ENCODE measurements at regions not wholly inside any gene's neighbourhood (a gene's known extent, or its start where the extent isn't known, plus 50 kb on each side); places are given as distances from the start of the nearest gene placed in this dataset.
"Not testable (repeated sequence)": the region's sequence is repeated elsewhere in the genome, so short reads cannot be mapped to it uniquely, and the experiment has no call there.

DNA sequence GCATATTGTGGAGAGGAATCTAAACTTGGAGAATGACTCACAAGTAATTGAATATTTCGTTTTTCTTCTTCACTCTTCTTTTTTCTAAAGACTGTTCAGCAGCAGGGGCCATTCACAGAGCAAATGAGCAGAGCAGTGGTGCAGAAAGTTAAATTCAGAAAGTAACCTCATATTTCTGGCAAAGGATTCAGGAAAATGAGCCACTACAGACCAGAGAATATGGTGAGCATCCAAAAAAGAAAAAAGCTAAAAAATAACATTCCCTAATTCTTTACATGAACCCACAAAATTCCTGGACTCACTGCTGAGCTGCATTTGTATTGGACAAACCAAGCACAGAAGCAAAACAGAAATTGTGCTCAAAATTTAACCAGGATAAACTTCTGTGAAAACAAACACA is 1486.8 kb upstream of the C9orf72 start:
- no peak for DNase-seq

DNA sequence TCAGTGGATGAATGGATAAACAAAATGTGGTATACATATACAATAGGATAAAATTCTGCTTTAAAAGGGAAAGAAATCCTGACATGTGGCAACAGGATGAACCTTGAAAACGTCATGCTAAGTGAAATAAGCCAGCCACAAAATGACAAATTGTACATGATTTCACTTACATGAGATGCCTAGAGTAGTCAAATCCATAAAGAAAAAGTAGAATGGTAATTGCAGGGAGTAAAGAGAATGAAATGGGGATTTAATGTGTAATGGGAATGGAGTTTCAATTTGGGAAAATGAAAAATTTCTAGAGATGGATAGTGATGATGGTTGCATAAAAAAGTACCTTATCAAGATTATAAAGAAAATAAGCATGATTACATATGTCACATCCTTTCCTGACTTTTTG is 1489.2 kb upstream of the C9orf72 start:
- no peak for DNase-seq

DNA sequence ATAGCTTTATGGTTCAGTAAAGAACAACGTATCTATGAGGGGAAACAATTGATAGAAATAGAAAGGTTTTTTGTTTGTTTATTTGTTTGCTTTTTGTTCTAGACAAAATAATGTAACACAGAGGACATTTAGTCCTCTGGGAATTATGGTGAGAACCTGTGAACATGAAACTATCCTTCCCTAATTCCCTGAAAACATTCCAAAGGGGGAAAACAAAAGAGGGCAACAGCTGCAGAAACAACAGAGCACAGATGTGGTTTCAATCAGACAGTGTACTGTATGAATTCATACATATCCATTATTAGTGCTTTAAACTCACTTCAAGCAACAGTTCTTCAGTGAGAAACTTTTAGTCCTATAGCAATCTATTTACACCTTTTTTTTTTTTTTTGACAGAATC is 1489.8 kb upstream of the C9orf72 start:
- DNase-seq, result no peak

DNA sequence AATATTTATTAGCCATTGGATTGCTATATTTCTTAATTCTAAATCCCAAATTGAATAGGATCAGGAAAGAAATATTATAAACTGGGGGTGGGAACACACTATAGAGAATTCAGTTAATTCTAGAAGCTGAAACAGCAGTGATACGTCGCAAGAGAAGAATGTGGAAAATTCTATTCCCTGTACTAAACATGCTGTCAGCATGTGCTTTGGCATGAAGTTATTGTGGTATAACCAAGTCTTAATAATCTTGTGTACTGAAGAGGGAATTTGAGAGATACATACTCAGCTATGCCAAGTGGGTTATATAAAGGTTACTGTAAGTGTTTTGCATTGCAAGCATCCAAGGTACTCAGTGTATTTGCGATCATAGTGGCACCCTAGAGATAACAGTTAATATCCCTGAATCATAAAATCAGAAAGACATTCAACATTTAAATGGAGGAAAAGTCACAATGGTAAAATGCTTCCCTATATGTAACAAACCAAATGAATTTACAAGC is 1492.9 kb upstream of the C9orf72 start:
- DNase-seq, result no peak

DNA sequence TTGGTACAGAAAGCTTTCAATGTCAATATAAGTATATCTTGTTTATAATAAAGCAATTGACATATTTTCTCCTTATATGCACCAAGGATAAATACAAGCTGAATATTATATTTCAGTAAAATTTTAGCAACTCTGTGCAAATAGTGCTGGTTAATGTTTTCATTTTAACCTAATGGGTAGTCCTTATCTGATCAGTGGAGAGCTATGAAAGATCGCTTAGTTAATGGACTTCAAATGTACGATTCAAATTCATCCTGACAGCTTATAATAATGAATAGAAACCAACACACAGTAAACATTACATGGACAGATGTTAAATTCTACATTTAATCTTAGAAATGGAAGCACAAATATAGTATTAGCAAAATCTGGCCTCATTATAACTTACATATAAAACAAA is 1495.2 kb upstream of the C9orf72 start:
- DNase-seq, result no peak

DNA sequence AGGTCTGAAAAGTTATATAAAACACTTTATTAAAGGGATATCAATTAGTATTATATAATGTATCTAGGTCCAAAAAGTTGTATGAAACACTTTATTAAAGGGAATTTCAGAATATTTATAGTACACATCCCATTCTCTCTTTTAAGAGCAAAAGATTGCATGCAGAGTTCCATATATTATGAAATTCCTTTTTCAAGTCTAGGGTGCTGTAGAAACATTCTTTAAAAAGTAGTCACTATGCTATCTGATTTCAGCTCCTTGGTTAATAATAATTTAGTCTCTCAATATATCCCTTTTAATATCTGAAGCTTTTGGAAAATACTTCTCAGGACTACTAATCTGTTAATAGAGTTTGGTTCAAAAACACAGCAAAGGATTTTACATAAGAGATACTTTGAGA is 1496.1 kb upstream of the C9orf72 start:
- no peak for DNase-seq

DNA sequence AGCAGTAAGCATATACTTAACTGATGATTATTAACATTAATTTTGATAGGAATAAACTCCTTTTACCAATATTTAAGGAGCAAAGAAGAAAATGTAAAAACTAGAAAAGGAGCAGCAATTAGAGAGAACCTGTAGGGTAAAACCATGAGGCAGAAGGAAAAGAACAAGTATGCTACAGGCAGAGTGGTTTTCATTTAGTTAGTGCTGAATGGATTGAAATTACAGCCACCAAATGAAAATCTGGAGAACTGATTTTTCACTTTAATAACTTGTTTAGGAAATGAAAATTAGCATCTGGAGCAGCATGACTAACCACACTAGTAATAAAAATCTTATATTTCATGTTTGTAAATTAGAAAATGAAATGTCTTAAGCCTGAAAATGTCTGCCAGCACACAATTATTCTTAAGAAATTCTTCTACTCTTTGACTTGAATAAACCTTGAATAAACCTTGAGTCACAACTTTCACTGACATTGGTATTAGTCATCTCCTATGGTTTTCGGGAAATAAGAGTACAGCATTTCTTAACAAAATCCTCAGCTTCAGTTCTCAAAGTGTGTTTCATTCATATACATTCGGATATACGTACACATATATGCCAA is 1504.9 kb upstream of the C9orf72 start:
- no peak for DNase-seq

DNA sequence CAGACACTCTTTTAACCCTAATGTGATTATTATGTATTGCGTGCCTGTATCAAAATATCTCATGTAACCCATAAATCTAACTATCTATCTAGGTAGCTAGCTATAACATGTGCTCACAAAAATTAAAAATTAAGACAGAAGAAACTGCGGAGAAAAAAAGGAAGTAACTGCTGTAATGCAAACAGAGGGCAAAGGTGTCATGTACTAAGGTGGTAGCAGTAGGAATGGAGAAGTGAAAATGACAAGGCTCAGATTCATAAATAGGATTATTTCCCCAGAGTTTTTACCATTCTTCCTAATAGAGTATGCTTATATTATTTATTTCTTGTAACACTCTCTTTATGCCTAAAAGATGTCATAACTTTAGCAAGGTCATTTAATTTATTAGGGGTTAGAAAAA is 1527.5 kb upstream of the C9orf72 start:
- no peak for DNase-seq

DNA sequence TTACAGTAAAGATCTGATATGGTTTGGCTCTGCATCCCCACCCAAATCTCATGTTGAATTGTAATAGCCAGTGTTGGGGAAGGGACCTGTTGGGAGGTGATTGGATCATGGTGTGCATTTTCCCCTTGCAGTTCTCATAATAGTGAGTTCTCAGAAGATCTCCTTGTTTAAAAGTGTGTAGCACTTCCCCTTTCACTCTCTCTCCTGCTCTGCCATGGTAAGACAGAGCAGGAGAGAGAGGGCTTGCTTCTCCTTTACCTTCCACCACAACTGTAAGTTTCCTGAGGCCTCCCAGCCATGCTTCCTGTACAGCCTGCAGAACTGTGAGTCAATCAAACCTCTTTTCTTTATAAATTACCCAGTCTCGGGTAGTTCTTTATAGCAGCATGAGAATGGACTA is 1530.9 kb upstream of the C9orf72 start:
- not testable (repeated sequence) for DNase-seq

DNA sequence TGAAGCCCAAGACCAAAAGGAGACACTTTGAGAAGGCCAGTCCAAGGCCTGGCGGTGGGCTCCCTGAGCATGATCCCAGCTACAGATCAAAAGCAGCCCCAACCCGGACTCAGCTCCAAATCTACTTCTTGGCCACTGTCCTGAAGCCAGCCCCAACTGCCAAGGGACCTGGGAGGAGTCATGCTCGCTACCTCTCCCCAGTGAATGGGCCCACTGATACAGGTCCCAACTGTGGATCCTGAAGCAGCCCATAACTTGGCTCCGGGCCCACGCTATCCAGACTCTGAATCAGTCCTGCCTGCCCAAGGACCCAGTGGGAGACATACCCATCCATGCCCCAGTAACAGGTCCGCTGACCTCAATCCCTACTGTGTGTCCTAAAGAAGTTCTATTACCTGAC is 1545.3 kb upstream of the C9orf72 start:
- no peak for DNase-seq

DNA sequence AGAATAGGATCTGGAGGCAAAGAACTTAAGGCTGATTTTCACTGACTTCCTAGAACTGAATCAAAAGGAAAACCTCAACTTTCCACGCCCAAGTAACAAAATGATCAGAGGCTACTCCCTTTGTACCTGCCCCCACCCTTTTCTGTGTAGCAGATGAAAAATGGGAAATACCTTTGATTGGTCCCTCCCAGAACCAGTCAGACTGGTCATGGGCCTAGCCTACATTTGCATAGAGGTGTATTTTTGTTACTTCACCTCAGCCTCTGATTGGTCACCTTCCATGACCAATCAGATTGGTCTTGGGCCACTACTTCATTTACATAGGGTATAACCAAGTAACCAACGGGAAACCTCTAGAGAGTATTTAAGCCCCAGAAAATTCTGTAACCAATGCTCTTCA is 1553.5 kb upstream of the C9orf72 start:
- no peak for DNase-seq

DNA sequence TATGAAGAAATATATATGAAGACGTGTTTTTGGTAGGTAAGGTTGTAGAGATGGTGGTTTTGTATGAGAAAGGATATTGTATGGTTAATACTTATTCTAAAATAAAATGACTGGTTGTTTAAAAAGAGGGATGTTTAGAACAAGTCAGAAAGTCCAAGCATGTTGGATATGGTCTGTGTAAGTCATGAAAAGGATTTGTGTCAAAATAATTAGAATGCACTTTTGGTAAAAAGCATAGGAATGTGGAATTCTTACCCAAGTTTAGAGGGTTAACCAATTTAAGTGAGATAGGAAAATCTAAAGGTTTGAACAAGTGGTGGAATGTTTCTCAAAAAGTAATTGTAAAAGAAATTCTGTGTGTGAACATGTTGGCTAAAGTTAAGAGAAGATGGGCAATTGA is 1556.5 kb upstream of the C9orf72 start:
- DNase-seq, result no peak

DNA sequence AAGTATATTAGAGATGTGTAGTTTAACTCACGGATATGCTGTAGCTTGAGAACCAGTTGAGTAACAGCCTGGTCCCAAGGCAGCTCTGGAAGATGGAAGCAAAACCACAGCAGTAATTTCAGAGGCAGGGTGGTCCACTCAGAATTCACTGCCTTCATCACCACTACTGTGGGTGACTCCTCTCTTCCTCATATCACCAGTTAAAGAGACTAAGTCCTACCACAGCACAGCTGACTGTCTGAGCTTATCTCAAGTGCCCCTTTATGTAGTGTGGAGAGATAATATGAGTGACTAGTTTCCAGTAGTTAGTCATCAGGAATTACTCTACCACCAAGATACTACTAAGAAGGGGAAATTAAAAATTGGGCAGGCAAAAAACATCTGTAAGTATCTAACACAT is 1571.2 kb upstream of the C9orf72 start:
- no peak for DNase-seq

DNA sequence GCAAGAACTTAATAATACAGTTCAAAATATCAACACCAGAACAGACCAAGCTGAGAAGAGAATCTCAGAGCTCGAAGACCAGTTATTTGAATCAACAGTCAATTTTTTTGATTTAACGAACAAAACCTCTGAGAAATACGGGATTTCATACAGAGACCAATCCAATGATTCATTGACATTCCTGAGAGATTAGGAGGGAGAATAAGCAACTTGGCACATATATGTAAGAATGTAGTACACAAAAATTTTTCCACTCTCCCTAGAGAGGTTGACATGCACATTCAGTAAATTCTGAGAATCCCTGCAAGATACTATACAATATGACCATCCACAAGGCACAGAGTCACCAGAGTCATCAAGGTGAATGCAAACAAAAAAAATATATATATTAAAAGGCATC is 1577.3 kb upstream of the C9orf72 start:
- DNase-seq, result no peak

DNA sequence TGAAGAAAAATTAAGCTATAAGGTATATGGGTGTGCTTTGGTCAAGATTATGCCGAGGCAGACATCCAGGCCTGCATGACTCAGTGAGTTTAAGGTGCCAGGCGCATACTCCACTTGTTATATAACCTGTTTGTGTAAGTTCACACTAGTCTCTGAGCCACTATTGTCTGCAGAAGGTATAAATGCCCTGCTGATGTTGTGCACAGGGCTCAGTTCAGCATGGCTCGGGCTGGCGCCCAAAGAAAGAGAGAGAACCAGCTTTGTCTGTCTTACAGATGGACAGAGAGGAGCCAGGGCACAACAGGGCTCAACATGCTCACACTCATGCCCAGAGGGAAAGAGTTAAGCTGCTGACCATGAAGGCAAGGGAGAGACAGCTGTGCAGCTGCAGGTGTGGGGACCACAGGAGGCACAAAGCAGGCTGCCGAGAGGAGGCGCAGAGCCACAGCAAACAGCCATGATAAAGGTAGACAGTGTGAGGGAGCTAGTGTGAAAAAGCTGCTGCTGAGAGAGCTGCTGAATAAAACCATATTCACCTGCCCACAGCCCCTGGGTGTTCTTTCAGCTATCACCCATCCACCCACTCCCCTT is 1587.6 kb upstream of the C9orf72 start:
- no peak for DNase-seq

DNA sequence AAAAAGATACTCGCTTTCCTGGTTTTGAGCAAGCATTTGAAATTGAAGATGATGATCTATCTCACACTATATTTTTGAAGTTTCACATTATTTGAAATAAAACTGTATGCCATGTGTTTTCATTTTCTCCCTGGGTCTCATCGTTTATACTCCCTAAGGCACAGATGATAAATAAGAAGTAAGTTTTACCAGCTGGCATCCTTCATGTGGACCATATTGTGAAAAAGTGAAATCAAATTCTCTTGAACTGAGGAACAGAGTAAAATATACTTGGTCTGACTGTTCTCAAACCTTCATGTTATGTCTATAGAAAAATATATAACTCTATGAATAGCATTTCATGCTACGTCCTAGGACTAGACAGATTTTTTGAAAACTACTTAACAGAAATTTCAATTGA is 1600.9 kb upstream of the C9orf72 start:
- DNase-seq, result no peak

DNA sequence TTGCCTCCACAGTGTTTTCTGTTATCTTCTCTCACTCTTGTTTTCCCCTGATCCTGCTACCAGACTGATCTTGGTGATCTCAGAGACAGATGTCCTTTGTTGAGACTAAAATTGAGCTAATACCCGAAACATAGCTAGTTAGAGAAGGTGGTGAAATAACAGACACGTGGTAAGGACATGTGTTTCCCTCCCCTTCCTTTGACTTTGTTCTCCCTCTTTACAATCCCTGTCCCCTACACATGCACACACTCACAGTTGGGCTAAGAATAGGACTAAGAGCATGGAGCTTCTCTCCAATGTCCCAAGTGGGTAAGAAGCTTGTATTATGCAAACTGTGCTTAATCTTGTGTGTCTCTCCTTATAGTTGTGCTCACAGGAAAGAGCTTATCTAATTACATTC is 1603.0 kb upstream of the C9orf72 start:
- no peak for DNase-seq

DNA sequence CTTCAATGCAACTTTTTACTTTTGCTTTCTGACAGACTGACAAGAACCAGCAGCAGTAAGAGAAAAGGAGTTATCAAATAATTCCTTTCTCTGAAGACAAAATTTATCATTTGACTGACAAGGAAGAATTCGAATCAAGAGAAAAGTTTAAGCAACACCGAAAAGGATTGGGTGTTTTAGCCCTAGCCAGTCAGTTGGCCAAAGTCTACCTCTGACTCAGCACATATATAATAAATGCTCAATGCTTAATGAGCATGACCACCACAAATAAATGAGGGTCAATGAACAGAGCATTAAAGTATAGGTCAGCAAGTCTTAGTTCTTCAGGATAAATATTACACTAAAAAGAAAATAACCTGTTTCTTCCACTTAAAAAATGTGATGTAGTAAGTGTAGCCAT is 1603.5 kb upstream of the C9orf72 start:
- no peak for DNase-seq

DNA sequence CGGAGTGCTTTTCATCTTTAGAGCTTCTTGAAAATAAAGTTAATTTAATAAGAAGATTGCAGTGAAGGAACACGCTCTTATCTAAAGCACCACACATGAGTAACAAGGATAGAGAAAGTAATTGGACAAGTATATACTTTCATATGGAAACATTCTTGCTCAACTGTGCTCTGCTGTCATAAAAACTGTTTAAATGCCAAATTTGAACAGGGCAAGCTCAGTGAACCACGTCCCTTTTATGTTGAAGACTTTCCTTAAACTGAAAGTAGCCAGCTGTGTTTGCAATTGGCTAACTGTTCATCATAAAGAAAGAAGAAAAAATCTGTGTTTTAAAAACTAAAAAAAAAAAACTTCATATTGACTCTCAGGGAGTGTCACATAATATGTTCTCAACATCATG is 1610.7 kb upstream of the C9orf72 start:
- DNase-seq, result no peak

DNA sequence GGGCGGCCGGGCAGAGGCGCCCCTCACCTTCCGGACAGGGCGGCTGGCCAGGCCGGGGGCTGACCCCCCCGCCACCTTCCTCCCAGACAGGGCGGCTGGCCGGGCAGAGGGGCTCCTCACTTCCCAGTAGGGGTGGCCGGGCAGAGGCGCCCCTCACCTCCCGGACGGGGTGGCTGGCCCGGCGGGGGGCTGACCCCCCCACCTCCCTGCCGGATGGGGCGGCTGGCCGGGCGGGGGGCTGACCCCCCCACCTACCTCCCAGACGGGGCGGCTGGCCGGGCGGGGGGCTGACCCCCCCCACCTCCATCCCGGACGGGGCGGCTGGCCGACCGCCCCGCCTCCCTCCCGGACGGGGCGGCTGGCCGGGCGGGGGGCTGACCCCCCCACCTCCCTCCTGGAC is 1615.5 kb upstream of the C9orf72 start:
- DNase-seq, result not testable (repeated sequence)

DNA sequence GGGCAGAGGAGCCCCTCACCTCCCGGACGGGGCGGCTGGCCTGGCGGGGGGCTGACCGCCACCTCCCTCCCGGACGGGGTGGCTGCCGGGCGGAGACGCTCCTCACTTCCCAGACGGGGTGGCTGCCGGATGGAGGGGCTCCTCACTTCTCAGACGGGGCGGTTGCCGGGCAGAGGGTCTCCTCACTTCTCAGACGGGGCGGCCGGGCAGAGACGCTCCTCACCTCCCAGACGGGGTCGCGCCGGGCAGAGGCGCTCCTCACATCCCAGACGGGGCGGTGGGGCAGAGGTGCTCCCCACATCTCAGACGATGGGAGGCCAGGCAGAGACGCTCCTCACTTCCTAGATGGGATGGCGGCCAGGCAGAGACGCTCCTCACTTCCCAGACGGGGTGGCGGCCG is 1615.9 kb upstream of the C9orf72 start:
- DNase-seq, result not testable (repeated sequence)

DNA sequence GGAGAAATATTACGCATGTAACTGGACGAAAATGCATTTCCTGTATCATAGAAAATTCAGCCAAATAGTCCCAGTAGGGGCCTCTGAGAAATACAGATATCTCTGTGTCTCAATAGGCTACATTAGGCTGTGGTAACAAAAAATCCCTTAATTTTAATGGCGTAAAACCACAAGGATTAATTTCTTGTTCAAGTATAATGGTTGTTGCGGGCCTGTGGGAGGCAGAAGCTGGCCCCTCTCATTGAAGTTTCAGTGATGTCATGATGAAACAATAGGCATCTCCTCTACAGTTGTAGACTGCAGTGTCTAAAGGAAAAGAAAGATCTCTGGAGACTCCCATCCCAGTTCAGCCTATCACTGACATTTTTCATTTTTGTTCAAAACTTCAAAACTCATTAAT is 1625.6 kb upstream of the C9orf72 start:
- DNase-seq, result no peak

DNA sequence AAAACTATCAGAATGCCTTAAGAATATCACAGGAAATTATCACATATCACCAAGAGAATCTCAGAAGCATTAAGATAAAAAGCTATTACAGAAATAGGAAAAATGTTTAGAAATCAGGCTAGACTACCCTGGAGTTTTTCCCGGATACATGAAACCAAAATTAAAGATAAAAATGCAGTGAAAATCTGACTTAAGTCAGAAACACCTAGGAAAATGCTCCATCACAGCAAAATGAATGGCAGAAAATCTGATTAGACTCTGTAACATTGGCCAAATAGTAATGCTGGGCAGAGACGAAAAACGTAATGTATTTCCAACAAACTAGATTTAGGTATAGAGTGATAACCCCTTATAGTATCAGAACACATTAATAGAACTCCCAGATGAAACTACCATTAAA is 1626.7 kb upstream of the C9orf72 start:
- DNase-seq, result no peak

DNA sequence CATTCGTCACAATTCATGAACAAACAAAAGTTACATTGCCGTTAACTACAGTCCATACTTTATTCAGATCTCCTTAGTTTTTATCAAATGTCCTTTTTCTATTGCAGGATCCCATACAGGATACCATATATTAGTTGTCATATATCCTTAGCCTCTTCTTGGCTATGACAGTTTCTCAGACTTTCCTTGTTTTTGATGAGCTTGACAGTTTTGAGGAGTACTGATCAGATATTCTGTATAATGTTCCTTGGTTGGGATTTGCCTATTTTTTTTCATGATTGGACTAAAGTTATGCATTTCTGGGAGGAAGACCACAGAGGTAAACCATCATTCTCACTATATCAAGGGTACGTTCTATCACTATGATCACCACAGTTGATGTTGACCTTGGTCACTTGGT is 1627.4 kb upstream of the C9orf72 start:
- no peak for DNase-seq

DNA sequence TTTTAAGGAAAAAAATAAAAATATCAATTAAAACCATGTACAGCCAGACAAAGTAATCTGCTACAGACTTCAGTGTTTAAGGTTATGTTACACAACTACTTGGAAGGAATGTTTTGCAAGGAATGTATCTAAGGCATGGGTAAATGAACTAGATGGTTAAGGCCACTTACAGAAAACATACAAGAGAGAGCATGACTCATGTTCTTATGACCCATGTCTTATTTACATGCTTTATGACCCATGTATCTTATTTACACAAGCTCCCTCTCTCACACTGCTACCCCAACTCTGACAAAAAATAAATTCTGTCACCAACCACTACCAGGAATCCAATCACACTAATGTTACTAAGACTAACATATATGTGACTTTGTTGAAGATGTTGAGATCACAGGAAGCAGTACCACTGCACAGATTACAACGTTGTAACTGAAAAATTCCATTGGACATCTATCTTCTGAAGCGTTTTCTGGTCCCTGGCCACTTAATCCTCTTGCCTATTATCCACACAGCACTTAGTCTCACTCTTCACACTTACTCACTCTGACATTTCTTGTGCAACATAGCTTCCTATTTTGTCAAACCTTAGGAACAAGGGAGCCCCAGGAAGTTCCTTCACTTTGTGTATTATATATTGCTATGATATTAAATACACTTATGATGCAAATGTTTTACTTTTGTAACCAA is 1630.1 kb upstream of the C9orf72 start:
- no peak for DNase-seq
